Sigmoid colon (tissue), 4 donors: ENCODE measurements at regions not wholly inside any gene's neighbourhood (a gene's known extent, or its start where the extent isn't known, plus 50 kb on each side); places are given as distances from the start of the nearest gene placed in this dataset.

Experiments used
- CTCF ChIP-seq, 4 experiments: fragments of 450-650 bp in 3 of 4; fragments of 200-600 bp in 1 of 4; IDR thresholded peaks; one replicate each; pipeline ENCODE4 v1.5.1; 2016 to 2019; ENCODE audit warnings: antibody characterized with exemption in 4 of 4, mild to moderate bottlenecking in 3 of 4, moderate library complexity in 2 of 4
- EP300 ChIP-seq, 4 donors: sonication (generic); formaldehyde crosslinking; IDR thresholded peaks; one replicate each; pipeline ENCODE4 v1.6.1; 2017; ENCODE audit warnings: antibody characterized with exemption in 4 of 4
- POLR2A ChIP-seq, 2 donors: fragments of 450-650 bp; IDR thresholded peaks; one replicate each; pipeline ENCODE4 v1.6.1; 2016; ENCODE audit warnings: antibody characterized with exemption in 2 of 2, mild to moderate bottlenecking in 2 of 2, moderate library complexity in 2 of 2
- POLR2AphosphoS5 ChIP-seq, 4 donors: sonication (generic); formaldehyde crosslinking; IDR thresholded peaks; one replicate each; pipeline ENCODE4 v1.6.1; 2017; ENCODE audit warnings: antibody characterized with exemption in 4 of 4

GRCh38 chr2:181139831-181140230 lies 159.4 kb downstream of the UBE2E3 start:
- no peak for TF ChIP-seq CTCF (IDR thresholded peaks at IDR 0.05)
- TF ChIP-seq POLR2A (IDR thresholded peaks at IDR 0.05), result no peak
- no peak for TF ChIP-seq EP300 (IDR thresholded peaks at IDR 0.05)
- no peak for TF ChIP-seq POLR2AphosphoS5 (IDR thresholded peaks at IDR 0.05)
